OCI-LY3 (cell line): ENCODE measurements at regions not wholly inside any gene's neighbourhood (a gene's known extent, or its start where the extent isn't known, plus 50 kb on each side); places are given as distances from the start of the nearest gene placed in this dataset.

Experiments
- CTCF ChIP-seq: fragments of 200-600, 300-600 bp; sonication (generic); IDR thresholded peaks from 2 replicates; pipeline ENCODE4 v1.5.1; 2014; ENCODE audit warnings: antibody characterized with exemption, low read length, low read depth
- EZH2phosphoT487 ChIP-seq: fragments of 200-600 bp; shearing (Covaris generic); IDR thresholded peaks from 2 replicates; pipeline ENCODE4 v1.6.1; 2018; ENCODE audit warnings: antibody characterized with exemption, mixed run types, low read depth

- TF ChIP-seq CTCF (no peak), EZH2phosphoT487 (no peak)
Observed at GRCh38 chr12:42908712-42909111, 319.2 kb upstream of the PRICKLE1 start.
